ENCODE measurements at regions not wholly inside any gene's neighbourhood (a gene's known extent, or its start where the extent isn't known, plus 50 kb on each side); places are given as distances from the start of the nearest gene placed in this dataset.

GRCh38 chr5:20213803-20214202, 225.8 kb upstream of the CDH18 start:
- TF ChIP-seq CTCF (IDR thresholded peaks at IDR 0.05) (no peak), EZH2phosphoT487 (IDR thresholded peaks at IDR 0.05) (no peak)
